IMR-90 (cell line): ENCODE measurements at regions not wholly inside any gene's neighbourhood (a gene's known extent, or its start where the extent isn't known, plus 50 kb on each side); places are given as distances from the start of the nearest gene placed in this dataset.

Source experiments
- ATAC-seq: fragments of 200-7000 bp; cut with Tn5 transposase; 2 replicates; pipeline ENCODE4 v1.9.1; 2020; ENCODE audit warnings: low read depth, mild to moderate bottlenecking, moderate library complexity
- BruUV-seq: library from RNA; stranded (reverse); fragments of 400-500 nt; replicated peaks from 2 replicates; lab custom pipeline; 2021; lab: Mats Ljungman, UMichigan
- CTCF ChIA-PET: fragments of 300-600 bp; formaldehyde crosslinking; extraction: SDS; loops from one replicate; lab custom pipeline; 2021; ENCODE audit warnings: antibody characterized with exemption; lab: Yijun Ruan, JAX
- POLR2A ChIA-PET: fragments of 300-600 bp; sonication (Branson Sonifier 250); formaldehyde crosslinking; loops from one replicate; lab custom pipeline; 2022; ENCODE audit warnings: antibody characterized with exemption; ENCODE audit not compliant: unreplicated experiment; lab: Charles Lee
- DNase-seq: peaks from one replicate; pipeline ENCODE4 v3.0.0; 2013
- H2AFZ ChIP-seq: replicated peaks from 2 replicates; pipeline ENCODE3; 2013; ENCODE audit warnings: low read length, mild to moderate bottlenecking; ENCODE audit not compliant: poor library complexity
- H2AK5ac ChIP-seq: 2 replicates; pipeline ENCODE4 v1.6.1; 2013; ENCODE audit warnings: low read depth, low read length, inconsistent platforms
- H2AK9ac ChIP-seq: replicated peaks from 2 replicates; pipeline ENCODE3; 2013; ENCODE audit warnings: mild to moderate bottlenecking, low read depth, low read length, moderate library complexity; ENCODE audit not compliant: poor library complexity
- H2BK120ac ChIP-seq: 2 replicates; pipeline ENCODE4 v1.6.1; 2013; ENCODE audit warnings: low read depth, low read length, inconsistent platforms
- H2BK15ac ChIP-seq: 3 replicates; pipeline ENCODE4 v1.6.1; 2013; ENCODE audit warnings: low read depth, low read length, inconsistent platforms
- H2BK20ac ChIP-seq: 2 replicates; pipeline ENCODE4 v1.6.1; 2013; ENCODE audit warnings: low read depth, mild to moderate bottlenecking, inconsistent platforms, low read length, moderate library complexity
- H2BK5ac ChIP-seq: 2 replicates; pipeline ENCODE4 v1.6.1; 2013; ENCODE audit warnings: mild to moderate bottlenecking, low read depth, low read length, inconsistent platforms; ENCODE audit not compliant: poor library complexity, severe bottlenecking
- H3K14ac ChIP-seq: replicated peaks from 2 replicates; pipeline ENCODE4 v1.6.1; 2013; ENCODE audit warnings: low read depth, low read length, inconsistent platforms
- H3K18ac ChIP-seq: 2 replicates; pipeline ENCODE4 v1.6.1; 2013; ENCODE audit warnings: low read depth, low read length, control low read depth
- H3K23ac ChIP-seq: 2 replicates; pipeline ENCODE4 v1.6.1; 2013; ENCODE audit warnings: low read depth, low read length, inconsistent platforms
- H3K27ac ChIP-seq: 2 replicates; pipeline ENCODE4 v1.5.1; 2013; ENCODE audit warnings: mild to moderate bottlenecking, control low read depth, low read length; ENCODE audit not compliant: insufficient read depth
- H3K27me3 ChIP-seq: 2 replicates; pipeline ENCODE4 v1.6.1; 2013; ENCODE audit warnings: low read length; ENCODE audit not compliant: control insufficient read depth, insufficient read depth
- H3K36me3 ChIP-seq: 2 replicates; pipeline ENCODE4 v1.6.1; 2013; ENCODE audit warnings: low read length, mixed read lengths; ENCODE audit not compliant: control insufficient read depth, insufficient read depth
- H3K4ac ChIP-seq: 2 replicates; pipeline ENCODE4 v1.6.1; 2013; ENCODE audit warnings: low read depth, low read length, inconsistent platforms
- H3K4me1 ChIP-seq: 2 replicates; pipeline ENCODE4 v1.6.1; 2013; ENCODE audit warnings: low read length, mixed read lengths; ENCODE audit not compliant: control insufficient read depth, insufficient read depth
- H3K4me2 ChIP-seq: 2 replicates; pipeline ENCODE4 v1.6.1; 2013; ENCODE audit warnings: low read depth, mild to moderate bottlenecking, control low read depth, low read length, moderate library complexity
- H3K4me3 ChIP-seq: 2 replicates; pipeline ENCODE4 v1.5.1; 2013; ENCODE audit warnings: low read depth, mild to moderate bottlenecking, control low read depth, low read length, moderate library complexity; ENCODE audit not compliant: insufficient read depth
- H3K56ac ChIP-seq: 2 replicates; pipeline ENCODE4 v1.6.1; 2013; ENCODE audit warnings: low read length, inconsistent platforms; ENCODE audit not compliant: insufficient read depth; ENCODE audit errors: extremely low read depth
- H3K79me1 ChIP-seq, 2 experiments: 2 replicates each; pipeline ENCODE4 v1.6.1; 2013; ENCODE audit warnings: low read length in 2 of 2, inconsistent platforms in 1 of 2, low read depth in 1 of 2
- H3K9ac ChIP-seq: 2 replicates; pipeline ENCODE4 v1.6.1; 2013; ENCODE audit warnings: low read depth, low read length, control low read depth
- H3K9me1 ChIP-seq: 2 replicates; pipeline ENCODE4 v1.6.1; 2013; ENCODE audit warnings: low read length, inconsistent platforms; ENCODE audit not compliant: insufficient read depth
- H3K9me3 ChIP-seq: 2 replicates; pipeline ENCODE4 v1.6.1; 2013; ENCODE audit warnings: low read length; ENCODE audit not compliant: control insufficient read depth, insufficient read depth
- H4K20me1 ChIP-seq: 2 replicates; pipeline ENCODE4 v1.6.1; 2013; ENCODE audit warnings: low read length, inconsistent platforms; ENCODE audit not compliant: insufficient read depth
- H4K5ac ChIP-seq: 2 replicates; pipeline ENCODE4 v1.6.1; 2013; ENCODE audit warnings: mild to moderate bottlenecking, low read depth, low read length, control low read depth
- H4K8ac ChIP-seq, 2 experiments: 2 replicates each; pipeline ENCODE4 v1.6.1; 2013; ENCODE audit warnings: low read depth in 2 of 2, low read length in 2 of 2, control low read depth in 1 of 2, inconsistent platforms in 1 of 2
- H4K91ac ChIP-seq: 2 replicates; pipeline ENCODE4 v1.6.1; 2013; ENCODE audit warnings: low read depth, low read length, inconsistent platforms; ENCODE audit not compliant: insufficient read depth
- BHLHE40 ChIP-seq: fragments of 150-350 bp; IDR thresholded peaks from 2 replicates; pipeline ENCODE4 v1.6.1; 2016; ENCODE audit warnings: mild to moderate bottlenecking, low read depth, low read length
- CHD1 ChIP-seq: IDR thresholded peaks from 2 replicates; pipeline ENCODE4 v1.6.1; 2012; ENCODE audit warnings: low read depth, low read length, improper control_type of control experiment
- CTCF ChIP-seq: conservative IDR thresholded peaks from 2 replicates; pipeline ENCODE4 v1.5.1; 2012; ENCODE audit warnings: mild to moderate bottlenecking, low read depth, low read length, improper control_type of control experiment
- FOS ChIP-seq: fragments of 150-350 bp; IDR thresholded peaks from 2 replicates; pipeline ENCODE4 v1.6.1; 2016; ENCODE audit warnings: low read depth, low read length
- MXI1 ChIP-seq: IDR thresholded peaks from 2 replicates; pipeline ENCODE4 v1.6.1; 2012; ENCODE audit warnings: low read depth, mild to moderate bottlenecking, low read length, moderate library complexity, borderline replicate concordance
- NFE2L2 ChIP-seq: fragments of 150-350 bp; IDR thresholded peaks from 2 replicates; pipeline ENCODE4 v1.6.1; 2016; ENCODE audit warnings: low read depth, mild to moderate bottlenecking, low read length
- POLR2A ChIP-seq: IDR thresholded peaks from 2 replicates; pipeline ENCODE4 v1.6.1; 2012; ENCODE audit warnings: mild to moderate bottlenecking, low read depth, low read length
- RAD21 ChIP-seq: IDR thresholded peaks from 2 replicates; pipeline ENCODE4 v1.6.1; 2012; ENCODE audit warnings: low read length, improper control_type of control experiment
- RCOR1 ChIP-seq: IDR thresholded peaks from 2 replicates; pipeline ENCODE4 v1.6.1; 2012; ENCODE audit warnings: mild to moderate bottlenecking, low read length, improper control_type of control experiment; ENCODE audit not compliant: insufficient replicate concordance
- RFX5 ChIP-seq: IDR thresholded peaks from 2 replicates; pipeline ENCODE4 v1.8.0; 2012; ENCODE audit warnings: low read depth, mild to moderate bottlenecking, low read length, moderate library complexity
- SMC3 ChIP-seq: fragments of 150-350 bp; IDR thresholded peaks from 2 replicates; pipeline ENCODE4 v1.6.1; 2016; ENCODE audit warnings: low read depth, mild to moderate bottlenecking, antibody characterized with exemption, low read length, moderate library complexity
- USF2 ChIP-seq: fragments of 150-350 bp; IDR thresholded peaks from 2 replicates; pipeline ENCODE4 v1.6.1; 2017; ENCODE audit warnings: mild to moderate bottlenecking, antibody characterized with exemption, low read length, low read depth
- WGBS, 2 experiments: methylation state at CpG; one replicate each; pipeline versions ENCODE4 v1.1.5 to v1.1.7; 2013; ENCODE audit warnings: missing lambda C conversion rate in 2 of 2; ENCODE audit not compliant: insufficient read length in 1 of 2; ENCODE audit errors: extremely low coverage in 2 of 2; 5-methylcytosine and 5-hydroxymethylcytosine counted together
- dilution Hi-C: fragments of 300-500 bp; cut with HindIII; formaldehyde crosslinking; loops from one replicate; pipeline ENCODE4 v1.14.3; 2018; ENCODE audit warnings: low sequenced_read_pairs; ENCODE audit not compliant: unreplicated experiment
- in situ Hi-C: fragments of 300-500 bp; cut with MboI; formaldehyde crosslinking; loops from 3 replicates; pipeline ENCODE4 v1.14.3; 2019; ENCODE audit warnings: low sequenced_read_pairs, inconsistent platforms, mixed read lengths
- intact Hi-C: fragments of 100-400 bp; cut with micrococcal nuclease; formaldehyde crosslinking; loops from 2 replicates; pipeline ENCODE4 v1.10.0; 2022

- H2AK5ac ChIP-seq, result no peak overlapping the region
- H2BK5ac ChIP-seq, result no peak overlapping the region
- no peak overlapping the region for H3K9ac ChIP-seq
- no peaks in the 10 kb centered on the region for H3K4me1 ChIP-seq
- H3K4me3 ChIP-seq, result no peak overlapping the region
- intact Hi-C loops, result no loop called here
- ChIA-PET POLR2A (no interaction called here), CTCF (no interaction called here)
- no peaks in the 10 kb centered on the region for H3K9me1 ChIP-seq
- H3K56ac ChIP-seq, result no peak overlapping the region
- dilution Hi-C loops, result no loop called here
- H4K8ac ChIP-seq, result no peak overlapping the region
- TF ChIP-seq RFX5 (no peak), BHLHE40 (no peak), NFE2L2 (no peak), RAD21 (no peak), SMC3 (no peak), CTCF (no peak), FOS (no peak), CHD1 (no peak), MXI1 (no peak), USF2 (no peak), RCOR1 (no peak), POLR2A (no peak)
- in situ Hi-C loops, result no loop called here
- no peak overlapping the region for H2BK120ac ChIP-seq
- no peak overlapping the region for H3K23ac ChIP-seq
- H3K27me3 ChIP-seq, result no peaks in the 10 kb centered on the region
- BruUV-seq, result no TSS peak
- no peak for ATAC-seq
- H3K36me3 ChIP-seq, result no peaks in the 10 kb centered on the region
- DNase-seq, result no peak
- no peaks in the 10 kb centered on the region for H3K79me1 ChIP-seq
- no peak overlapping the region for H3K14ac ChIP-seq
- no peak overlapping the region for H2BK20ac ChIP-seq
- no peak overlapping the region for H2BK15ac ChIP-seq
- 0 out of 2 replicates have a peak, but pooled peaks cover 4% of the 10 kb centered on the region for H3K9me3 ChIP-seq
- H4K91ac ChIP-seq, result no peak overlapping the region
- H4K20me1 ChIP-seq, result no peaks in the 10 kb centered on the region
- no CpG with 5 or more reads among the region's 2 CpGs for WGBS, 2 experiments
- H3K27ac ChIP-seq, result no peak overlapping the region
- H4K5ac ChIP-seq, result no peak overlapping the region
- H3K4me2 ChIP-seq, result no peak overlapping the region
- no peak overlapping the region for H2AFZ ChIP-seq
- H2AK9ac ChIP-seq, result no peak overlapping the region
- H3K18ac ChIP-seq, result no peak overlapping the region
- H3K4ac ChIP-seq, result no peak overlapping the region
These were observed 249.3 kb upstream of the FSHR start for GRCh38 chr2:49403637-49404036.
